ENCODE measurements at regions not wholly inside any gene's neighbourhood (a gene's known extent, or its start where the extent isn't known, plus 50 kb on each side); places are given as distances from the start of the nearest gene placed in this dataset.

DNA sequence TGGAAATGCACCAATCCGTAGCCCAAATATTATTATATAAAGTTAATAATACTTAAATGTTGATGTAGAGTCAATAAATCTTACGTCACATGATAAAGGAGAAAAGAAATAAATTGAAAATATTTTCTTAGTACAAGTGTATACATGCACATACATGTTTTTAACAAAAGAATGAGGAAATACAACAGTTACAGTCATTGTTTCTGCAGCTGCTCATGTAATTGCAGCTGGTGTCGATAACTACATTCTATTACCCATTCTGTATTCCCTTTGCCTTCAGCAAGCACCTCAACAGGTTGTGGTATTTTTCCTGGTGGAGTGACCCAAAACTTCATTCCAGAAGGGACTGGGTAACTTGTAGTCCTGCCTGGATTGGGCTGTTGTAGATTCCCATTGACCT is 377.8 kb upstream of the FSIP2 start:
- no peak overlapping the region for H3K4me3 ChIP-seq (ENCODE audit: low read depth, low read length)
- TF ChIP-seq, protein P1, sequence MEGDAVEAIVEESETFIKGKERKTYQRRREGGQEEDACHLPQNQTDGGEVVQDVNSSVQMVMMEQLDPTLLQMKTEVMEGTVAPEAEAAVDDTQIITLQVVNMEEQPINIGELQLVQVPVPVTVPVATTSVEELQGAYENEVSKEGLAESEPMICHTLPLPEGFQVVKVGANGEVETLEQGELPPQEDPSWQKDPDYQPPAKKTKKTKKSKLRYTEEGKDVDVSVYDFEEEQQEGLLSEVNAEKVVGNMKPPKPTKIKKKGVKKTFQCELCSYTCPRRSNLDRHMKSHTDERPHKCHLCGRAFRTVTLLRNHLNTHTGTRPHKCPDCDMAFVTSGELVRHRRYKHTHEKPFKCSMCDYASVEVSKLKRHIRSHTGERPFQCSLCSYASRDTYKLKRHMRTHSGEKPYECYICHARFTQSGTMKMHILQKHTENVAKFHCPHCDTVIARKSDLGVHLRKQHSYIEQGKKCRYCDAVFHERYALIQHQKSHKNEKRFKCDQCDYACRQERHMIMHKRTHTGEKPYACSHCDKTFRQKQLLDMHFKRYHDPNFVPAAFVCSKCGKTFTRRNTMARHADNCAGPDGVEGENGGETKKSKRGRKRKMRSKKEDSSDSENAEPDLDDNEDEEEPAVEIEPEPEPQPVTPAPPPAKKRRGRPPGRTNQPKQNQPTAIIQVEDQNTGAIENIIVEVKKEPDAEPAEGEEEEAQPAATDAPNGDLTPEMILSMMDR (IDR thresholded peaks at IDR 0.05; ENCODE audit: low read depth, low read length) = no peak

DNA sequence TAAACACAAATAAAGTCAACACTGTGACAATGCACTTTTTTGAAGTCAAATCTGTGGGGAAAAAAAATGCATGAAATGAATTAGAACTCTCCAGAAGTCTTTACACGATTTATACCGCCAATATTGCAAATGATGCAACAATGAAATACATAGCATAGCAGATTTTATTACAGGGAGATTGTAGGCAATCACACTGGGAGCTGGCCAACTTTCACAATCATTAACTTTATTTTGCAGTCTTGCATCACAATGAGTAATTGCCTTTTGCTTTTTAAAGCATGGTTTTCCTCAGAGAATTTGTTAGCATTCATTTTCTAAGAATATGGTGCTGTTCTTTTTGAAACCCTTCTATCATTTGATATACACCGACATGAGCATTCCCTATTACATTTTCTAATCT is 366.4 kb upstream of the FSIP2 start:
- TF ChIP-seq, protein P1 (IDR thresholded peaks at IDR 0.05; ENCODE audit: low read depth, low read length) = no peak
- H3K4me3 ChIP-seq (ENCODE audit: low read depth, low read length) = no peak overlapping the region

DNA sequence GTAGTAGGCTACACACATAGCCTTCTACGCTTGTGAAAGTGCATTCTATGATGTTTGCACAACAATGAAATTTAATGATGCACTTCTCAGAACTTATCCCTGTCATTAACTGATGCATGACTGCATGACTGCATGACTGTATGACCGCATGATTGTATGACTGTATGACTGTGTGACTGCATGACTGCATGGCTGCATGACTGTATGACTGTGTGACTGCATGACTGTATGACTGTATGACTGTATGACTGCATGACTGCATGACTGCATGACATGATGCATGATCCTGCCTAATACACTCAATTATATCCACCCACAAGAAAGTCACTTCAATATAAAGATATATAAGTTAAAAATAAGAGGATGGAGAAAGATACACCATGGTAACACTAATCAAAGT is 365.4 kb upstream of the FSIP2 start:
- TF ChIP-seq, protein P1 (IDR thresholded peaks at IDR 0.05; ENCODE audit: low read depth, low read length) = no peak
- H3K4me3 ChIP-seq (ENCODE audit: low read depth, low read length) = no peak overlapping the region

DNA sequence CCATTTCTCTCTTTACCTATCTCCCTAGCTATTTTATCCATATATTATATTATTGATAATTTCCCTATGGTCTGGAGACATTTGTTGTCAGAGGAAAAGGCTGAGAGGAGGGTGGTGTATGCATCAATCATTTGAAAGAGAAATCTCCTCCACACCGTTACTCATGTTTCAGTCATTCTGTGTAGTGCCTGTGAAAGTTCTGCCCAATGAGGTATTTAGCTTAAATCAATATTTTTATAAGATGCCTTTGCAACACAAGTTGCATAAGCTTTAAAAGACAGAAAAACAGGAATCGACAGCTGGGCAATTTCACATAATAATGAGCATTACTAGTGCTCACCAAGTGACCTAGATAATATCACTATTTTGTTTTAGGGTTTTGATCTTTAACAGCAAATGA is 363.7 kb upstream of the FSIP2 start:
- TF ChIP-seq, protein P1 (IDR thresholded peaks at IDR 0.05; ENCODE audit: low read depth, low read length) = no peak
- H3K4me3 ChIP-seq (ENCODE audit: low read depth, low read length) = no peak overlapping the region

DNA sequence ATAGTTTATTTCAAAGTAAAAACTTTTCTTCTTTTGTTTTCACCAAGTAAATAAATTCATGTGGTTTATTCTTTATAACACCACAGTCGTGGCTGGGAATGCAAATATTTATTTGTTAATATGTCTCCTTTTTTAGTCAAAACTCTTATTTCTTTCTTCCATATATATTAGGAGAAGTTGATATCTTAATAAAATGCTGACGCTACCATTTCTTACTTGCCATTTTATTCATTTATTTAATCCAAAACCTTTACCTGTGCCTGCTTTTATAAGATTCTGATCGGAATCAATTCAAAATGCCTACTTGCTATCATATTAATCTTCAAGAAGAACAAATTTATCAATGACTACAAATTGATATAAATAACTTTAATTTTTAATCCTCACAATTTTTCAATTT is 362.9 kb upstream of the FSIP2 start:
- no peak overlapping the region for H3K4me3 ChIP-seq (ENCODE audit: low read depth, low read length)
- TF ChIP-seq, protein P1 (IDR thresholded peaks at IDR 0.05; ENCODE audit: low read depth, low read length) = no peak

DNA sequence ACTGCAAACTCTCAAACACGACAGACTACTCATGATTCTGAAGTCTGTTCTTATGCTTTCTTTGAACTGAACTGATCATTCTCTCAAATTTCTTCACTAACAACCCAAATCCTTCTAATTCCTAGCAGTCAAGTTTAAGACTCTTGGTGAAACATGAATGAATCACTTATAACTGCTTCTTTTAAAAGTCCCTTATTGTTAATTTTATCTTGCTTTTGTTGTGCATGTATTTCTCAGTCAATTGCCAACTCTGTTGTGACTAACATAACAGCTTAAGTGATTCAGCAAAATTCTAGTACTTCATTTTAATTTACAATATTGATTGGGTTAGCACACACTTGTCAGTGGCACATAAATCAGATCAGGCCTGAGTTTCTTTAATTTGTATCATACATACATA is 357.0 kb upstream of the FSIP2 start:
- TF ChIP-seq, protein P1 (IDR thresholded peaks at IDR 0.05; ENCODE audit: low read depth, low read length) = no peak
- no peak overlapping the region for H3K4me3 ChIP-seq (ENCODE audit: low read depth, low read length)

- no peak overlapping the region for H3K4me3 ChIP-seq (ENCODE audit: low read depth, low read length)
- TF ChIP-seq, protein P1 (IDR thresholded peaks at IDR 0.05; ENCODE audit: low read depth, low read length) = no peak
These were observed 353.6 kb upstream of the FSIP2 start for GRCh38 chr2:185384822-185385560.

Measured in WI38 (cell line).